ENCODE measurements at regions not wholly inside any gene's neighbourhood (a gene's known extent, or its start where the extent isn't known, plus 50 kb on each side); places are given as distances from the start of the nearest gene placed in this dataset.

DNA sequence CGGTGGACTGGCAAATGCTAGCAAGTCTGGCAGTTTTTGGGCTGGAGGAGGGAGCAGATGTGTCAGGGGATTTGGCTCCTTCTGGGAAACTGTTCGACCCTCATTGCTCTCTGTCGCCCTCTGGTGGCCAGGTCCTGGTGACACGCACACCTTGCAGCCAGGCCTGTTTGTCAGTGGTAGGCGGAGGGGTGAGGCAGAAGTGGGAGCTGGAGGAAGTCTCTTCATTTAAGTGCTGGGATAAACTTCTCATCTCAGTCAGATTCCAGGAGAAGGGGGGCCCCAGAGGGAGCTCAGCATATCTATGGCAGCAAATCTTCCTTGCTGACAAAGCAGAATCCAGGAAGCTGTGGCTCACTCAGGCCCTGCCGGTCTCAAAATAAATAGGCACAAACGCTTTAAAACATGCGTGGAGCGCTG is 326.5 kb downstream of the ZSWIM6 start:
- TF ChIP-seq ZNF384 (IDR thresholded peaks at IDR 0.05), result no peak
- no peak for TF ChIP-seq NFRKB (IDR thresholded peaks at IDR 0.05)
- no peak for TF ChIP-seq BHLHE40 (IDR thresholded peaks at IDR 0.05; ENCODE audit: borderline replicate concordance)
- no peak for TF ChIP-seq SP1 (IDR thresholded peaks at IDR 0.05)
- no peak for TF ChIP-seq CTBP1 (IDR thresholded peaks at IDR 0.05; ENCODE audit: borderline replicate concordance)
- TF ChIP-seq HDGF (IDR thresholded peaks at IDR 0.05; ENCODE audit: borderline replicate concordance), result no peak
- no peak for TF ChIP-seq FOXA1 (IDR thresholded peaks at IDR 0.05)
- no peak for TF ChIP-seq ARNT (IDR thresholded peaks at IDR 0.05)
- no peak for TF ChIP-seq L3MBTL2 (conservative IDR thresholded peaks at IDR 0.05)
- no peak for TF ChIP-seq FOXM1 (IDR thresholded peaks at IDR 0.05; ENCODE audit: borderline replicate concordance)
- TF ChIP-seq ELF4 (IDR thresholded peaks at IDR 0.05), result no peak
- no peak for TF ChIP-seq TARDBP (IDR thresholded peaks at IDR 0.05)
- no peak for TF ChIP-seq LEF1 (IDR thresholded peaks at IDR 0.05; ENCODE audit: borderline replicate concordance)
